HG02938 (cell line): ENCODE measurements at regions not wholly inside any gene's neighbourhood (a gene's known extent, or its start where the extent isn't known, plus 50 kb on each side); places are given as distances from the start of the nearest gene placed in this dataset.

Source experiments
- ATAC-seq: cut with Tn5 transposase; IDR thresholded peaks from one replicate; pipeline ENCODE4 v1.9.1; 2021; ENCODE audit warnings: mild to moderate bottlenecking, moderate library complexity; ENCODE audit not compliant: unreplicated experiment

DNA sequence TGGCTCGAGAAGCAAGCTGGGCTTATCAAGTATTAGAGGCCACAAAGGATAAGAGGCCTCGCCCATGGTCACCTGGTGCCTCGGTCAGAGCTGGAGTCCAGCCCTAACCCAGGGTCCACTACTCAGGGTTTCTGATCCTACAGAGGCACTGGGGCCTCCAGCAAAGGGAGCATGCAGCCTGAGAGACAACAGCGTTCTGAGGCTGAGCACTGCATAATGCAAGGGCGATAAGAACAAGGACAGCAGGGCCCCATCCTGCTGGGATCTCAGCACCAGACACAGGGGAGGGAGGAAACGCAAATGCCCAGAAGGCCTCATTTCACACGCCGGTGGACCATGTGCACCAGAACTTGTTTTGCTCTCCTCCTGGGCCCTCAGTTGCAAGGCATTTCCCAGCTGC lies 63.0 kb downstream of the C5orf15 start:
- ATAC-seq, result no peak

- no peak for ATAC-seq
These were observed 63.8 kb downstream of the C5orf15 start for GRCh38 chr5:133904641-133905040.

- ATAC-seq, result no peak
These were observed 65.8 kb downstream of the C5orf15 start for GRCh38 chr5:133902511-133903118.

DNA sequence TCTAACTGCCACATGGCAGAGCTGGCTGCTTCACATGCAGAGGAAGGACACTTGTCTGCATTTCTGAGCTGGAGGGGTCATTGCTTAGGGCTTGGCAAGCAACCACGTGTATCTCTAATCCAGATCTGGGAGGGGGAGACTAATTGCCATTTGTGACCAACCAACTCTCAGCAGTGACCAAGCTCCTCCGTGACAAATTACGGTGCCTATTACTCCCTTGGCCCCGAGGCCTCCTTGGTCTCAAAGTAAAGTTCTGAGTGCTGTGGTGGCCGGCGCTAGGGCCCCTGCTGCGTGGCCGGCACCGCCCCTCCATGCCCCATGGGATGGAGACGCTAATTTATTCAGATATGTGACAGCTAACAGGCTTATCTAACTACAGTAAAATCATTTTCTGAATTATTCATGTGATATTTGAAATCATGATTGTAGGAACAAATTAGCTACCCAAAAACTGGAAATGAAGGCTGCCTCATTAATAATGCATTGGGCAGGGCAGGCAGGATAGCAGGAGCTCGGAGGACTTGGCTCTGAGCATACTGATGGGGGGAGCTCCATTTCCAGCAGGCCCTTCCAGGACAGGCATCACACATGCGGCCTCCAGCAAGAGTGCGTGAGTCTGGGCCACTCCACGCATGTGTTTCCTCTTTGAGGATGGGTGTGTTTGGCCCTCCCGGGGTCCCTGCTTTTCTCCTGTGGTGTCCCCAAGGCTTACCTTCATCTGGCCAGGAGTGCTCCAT lies 67.7 kb downstream of the C5orf15 start:
- ATAC-seq, result no peak

DNA sequence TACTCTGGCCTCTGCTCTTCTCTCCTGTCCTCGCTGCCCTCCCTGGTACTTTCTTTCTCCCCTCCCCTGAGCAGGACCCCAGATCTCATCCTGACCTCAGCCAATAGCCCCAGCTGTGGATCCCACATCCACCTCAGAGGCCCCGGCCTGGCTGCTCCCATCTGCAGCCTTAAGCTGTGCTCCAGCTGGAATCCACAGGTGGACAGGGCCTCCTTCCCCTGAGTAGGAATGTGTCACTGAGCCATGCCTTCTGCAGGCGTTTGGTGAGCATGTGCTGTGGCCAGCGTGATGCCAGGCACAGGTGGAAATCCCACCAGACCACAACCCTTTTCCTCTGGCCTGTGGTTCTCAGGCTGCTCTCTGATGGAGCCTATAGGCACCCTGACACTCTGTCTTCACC lies 68.9 kb downstream of the C5orf15 start:
- ATAC-seq, result no peak

DNA sequence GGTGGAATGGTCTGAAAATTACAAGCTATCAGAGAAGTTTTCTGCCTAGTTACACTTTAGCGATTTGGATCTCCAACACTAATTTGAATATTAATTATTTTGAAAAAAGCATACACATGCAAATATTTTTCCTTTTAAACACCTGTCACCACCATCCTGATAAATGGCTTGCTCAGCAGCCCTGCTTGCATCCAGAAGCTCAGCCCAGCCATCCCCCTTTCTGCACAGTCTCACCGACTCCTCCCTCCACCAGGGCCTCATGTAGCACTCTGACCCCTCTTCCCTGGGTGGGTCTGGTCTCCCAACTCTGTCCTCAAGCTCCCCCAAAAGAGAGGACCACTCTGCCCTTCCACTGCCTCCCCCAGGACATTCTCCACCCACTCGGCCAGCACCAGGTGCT lies 70.0 kb downstream of the C5orf15 start:
- no peak for ATAC-seq

DNA sequence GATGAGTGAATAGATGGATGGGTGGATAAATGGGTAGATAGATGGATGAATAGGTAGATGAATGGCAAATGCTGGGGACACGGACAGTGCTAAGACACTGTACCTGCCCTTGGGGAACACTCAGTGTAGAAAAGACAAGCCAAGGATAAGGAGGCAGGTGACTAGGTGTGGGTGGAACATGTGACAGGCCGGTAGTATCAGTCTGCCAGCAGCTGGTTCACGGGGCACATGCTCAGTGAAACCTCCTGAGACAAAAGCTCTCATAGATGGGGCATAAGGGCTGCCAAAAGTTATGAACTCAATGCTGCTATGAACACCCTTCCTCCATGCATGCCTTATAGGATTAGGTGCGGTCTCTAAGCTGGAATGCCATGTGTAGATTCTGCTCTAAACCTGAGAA lies 71.0 kb downstream of the C5orf15 start:
- ATAC-seq, result no peak

DNA sequence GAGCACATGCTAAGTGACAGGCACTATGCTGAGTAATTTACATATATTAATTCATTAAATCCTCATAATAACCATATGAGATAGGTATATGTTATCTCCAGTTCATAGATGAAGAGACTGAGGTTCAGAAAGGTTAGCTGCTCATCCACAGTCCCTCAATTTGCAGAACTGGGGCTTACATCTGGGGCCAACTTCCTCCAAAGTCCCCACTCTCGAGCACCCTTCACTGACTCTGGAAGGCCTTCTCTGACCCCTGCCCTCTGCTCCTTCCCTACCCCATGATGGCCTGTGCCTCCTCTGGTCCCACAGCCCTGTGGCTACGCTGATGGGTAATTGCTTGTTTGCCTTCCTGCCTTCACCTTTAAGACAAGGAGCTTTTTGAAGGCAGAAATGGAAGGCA lies 71.6 kb downstream of the C5orf15 start:
- no peak for ATAC-seq

DNA sequence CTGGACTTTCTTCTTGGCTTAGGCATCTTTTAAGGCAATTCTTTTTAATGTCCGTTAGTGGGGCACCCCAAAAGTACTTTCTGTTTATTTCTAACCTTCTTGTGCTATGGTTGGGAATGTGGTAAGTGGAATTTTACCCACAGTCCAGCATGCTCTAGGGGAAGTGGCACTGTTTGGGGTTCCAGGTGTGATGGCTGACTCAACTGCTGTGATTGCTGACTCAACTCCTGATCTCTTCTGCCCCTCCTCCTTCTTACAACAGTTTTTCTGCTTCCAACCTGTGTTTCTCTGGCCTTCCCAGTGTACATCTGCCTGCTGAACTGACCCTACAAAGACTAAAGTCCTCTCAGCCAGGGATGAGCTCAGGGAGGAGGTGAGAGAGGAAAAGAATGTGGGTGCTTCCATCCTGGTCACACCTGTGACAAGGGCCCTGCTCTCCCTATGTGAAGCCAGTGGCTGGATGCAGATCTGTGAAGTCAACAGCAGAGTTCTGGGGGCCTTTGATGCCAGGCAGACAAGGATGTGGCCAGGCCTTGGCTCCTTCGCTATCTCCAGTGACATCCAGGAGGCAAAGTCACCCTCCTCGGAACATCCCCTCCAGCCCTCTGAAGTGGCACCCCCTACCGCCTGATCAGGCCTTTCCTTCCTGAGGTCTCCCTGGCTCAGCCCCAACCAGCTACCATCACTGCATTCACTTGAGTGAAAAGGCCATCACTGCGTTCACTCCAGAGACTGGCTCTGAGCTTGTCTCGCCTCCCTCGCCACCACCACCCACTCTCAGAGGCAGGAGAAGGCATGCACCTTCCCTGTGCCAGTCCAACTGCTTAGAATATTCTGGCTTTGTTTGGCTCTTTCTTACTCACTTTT lies 72.2 kb downstream of the C5orf15 start:
- no peak for ATAC-seq

- ATAC-seq, result no peak
These were observed 74.3 kb downstream of the C5orf15 start for GRCh38 chr5:133894143-133894542.

- no peak for ATAC-seq
These were observed 75.7 kb downstream of the C5orf15 start for GRCh38 chr5:133892774-133893173.

DNA sequence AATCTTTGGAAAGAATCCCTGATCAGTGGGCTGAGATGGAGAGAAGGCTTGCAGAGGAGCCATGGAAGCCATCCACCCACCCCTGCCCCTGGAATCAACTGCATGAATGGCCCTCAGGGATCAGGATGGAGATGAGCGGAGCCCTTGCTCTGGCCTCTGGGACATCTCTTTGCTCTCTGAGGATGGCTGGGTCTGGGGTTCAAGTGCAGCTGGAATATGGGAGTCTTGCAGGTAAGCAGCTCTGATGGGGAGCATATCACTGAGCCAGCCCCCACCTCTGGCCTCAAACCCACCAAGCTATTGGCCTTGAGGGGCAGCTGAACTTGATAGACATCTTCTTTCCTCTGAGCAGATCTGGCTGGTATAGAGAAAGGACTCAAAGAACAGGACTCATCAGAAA lies 76.1 kb downstream of the C5orf15 start:
- no peak for ATAC-seq

DNA sequence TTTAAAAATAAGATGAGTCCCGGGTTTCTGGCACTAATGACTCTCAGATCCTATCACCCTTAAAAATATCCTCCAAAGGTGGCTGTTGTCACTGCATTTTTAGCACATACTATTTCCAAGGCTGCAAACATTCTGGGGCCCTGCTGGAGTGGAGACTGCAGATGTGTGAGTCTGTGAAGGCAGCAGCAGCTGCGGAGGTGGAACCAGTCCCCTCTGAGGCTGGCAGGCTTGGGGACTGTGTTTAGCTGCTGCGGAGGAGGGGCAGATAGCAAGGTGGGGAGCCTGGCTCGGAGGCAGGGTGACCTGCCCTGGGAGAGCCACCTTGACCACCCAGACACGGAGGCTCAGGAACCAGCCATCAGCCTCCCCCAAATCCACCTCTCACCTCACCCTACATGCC lies 77.0 kb downstream of the C5orf15 start:
- ATAC-seq, result no peak

GRCh38 chr5:133890776-133891280 lies 77.6 kb downstream of the C5orf15 start:
- ATAC-seq, result no peak

GRCh38 chr5:133890314-133890713 lies 78.1 kb downstream of the C5orf15 start:
- no peak for ATAC-seq

GRCh38 chr5:133889271-133889905 lies 79.0 kb downstream of the C5orf15 start:
- ATAC-seq, result no peak

- no peak for ATAC-seq
These were observed 79.8 kb downstream of the C5orf15 start for GRCh38 chr5:133888625-133888991.

GRCh38 chr5:133885566-133885965 lies 82.9 kb downstream of the C5orf15 start:
- ATAC-seq, result no peak

- ATAC-seq, result no peak
These were observed 83.7 kb downstream of the C5orf15 start for GRCh38 chr5:133884569-133885311.

GRCh38 chr5:133883916-133884315 lies 84.5 kb downstream of the C5orf15 start:
- ATAC-seq, result no peak

GRCh38 chr5:133882846-133883245 lies 85.6 kb downstream of the C5orf15 start:
- ATAC-seq, result no peak
